GM12891 (cell line): ENCODE measurements at regions not wholly inside any gene's neighbourhood (a gene's known extent, or its start where the extent isn't known, plus 50 kb on each side); places are given as distances from the start of the nearest gene placed in this dataset.

Source experiments
- POLR2A ChIP-seq: IDR thresholded peaks from 2 replicates; pipeline ENCODE4 v1.6.1; 2011; ENCODE audit warnings: low read depth, low read length, control low read depth
- POLR2AphosphoS5 ChIP-seq: IDR thresholded peaks from 2 replicates; pipeline ENCODE4 v1.6.1; 2011; ENCODE audit warnings: low read depth, low read length, control low read depth
- POU2F2 ChIP-seq: IDR thresholded peaks from 2 replicates; pipeline ENCODE4 v1.6.1; 2011; ENCODE audit warnings: low read depth, mild to moderate bottlenecking, control low read depth, low read length, moderate library complexity
- SPI1 ChIP-seq: IDR thresholded peaks from 2 replicates; pipeline ENCODE4 v1.6.1; 2011; ENCODE audit warnings: low read depth, low read length, control low read depth
- TAF1 ChIP-seq: IDR thresholded peaks from 2 replicates; pipeline ENCODE4 v1.6.1; 2011; ENCODE audit warnings: low read depth, low read length, control low read depth

- TF ChIP-seq POLR2AphosphoS5: no peak
- no peak for TF ChIP-seq POLR2A
- no peak for TF ChIP-seq SPI1
- TF ChIP-seq TAF1: no peak
- no peak for TF ChIP-seq POU2F2
Measured at GRCh38 chr6:153960281-153960680, 78.8 kb upstream of the OPRM1 start.
